Hepatocyte (in vitro differentiated cells): ENCODE measurements at regions not wholly inside any gene's neighbourhood (a gene's known extent, or its start where the extent isn't known, plus 50 kb on each side); places are given as distances from the start of the nearest gene placed in this dataset.

Source experiments
- DNase-seq: peaks from one replicate; pipeline ENCODE4 v3.0.0-alpha.2; 2016; ENCODE audit warnings: low spot score
- H2AFZ ChIP-seq: fragments of 200-600 bp; sonication (generic); 2 replicates; pipeline ENCODE4 v1.6.0; 2016; ENCODE audit warnings: antibody characterized with exemption, mild to moderate bottlenecking
- H3K27ac ChIP-seq: fragments of 200-600 bp; sonication (generic); 2 replicates; pipeline ENCODE4 v1.5.1; 2016; ENCODE audit warnings: mild to moderate bottlenecking
- H3K27me3 ChIP-seq: fragments of 200-600 bp; sonication (generic); 2 replicates; pipeline ENCODE4 v1.6.1; 2016
- H3K36me3 ChIP-seq: fragments of 200-600 bp; sonication (generic); replicated peaks from 2 replicates; pipeline ENCODE4 v1.5.1; 2016; ENCODE audit warnings: low read depth; ENCODE audit not compliant: insufficient read depth
- H3K4me1 ChIP-seq: fragments of 200-600 bp; sonication (generic); 2 replicates; pipeline ENCODE4 v1.5.1; 2016; ENCODE audit warnings: mild to moderate bottlenecking, moderate library complexity; ENCODE audit not compliant: insufficient read depth
- H3K4me2 ChIP-seq: fragments of 200-600 bp; sonication (generic); 2 replicates; pipeline ENCODE4 v1.6.0; 2016
- H3K4me3 ChIP-seq: fragments of 200-600 bp; sonication (generic); 2 replicates; pipeline ENCODE4 v1.5.1; 2016; ENCODE audit warnings: mild to moderate bottlenecking
- H3K79me2 ChIP-seq: fragments of 200-600 bp; sonication (generic); 2 replicates; pipeline ENCODE4 v1.6.0; 2017; ENCODE audit warnings: mild to moderate bottlenecking
- H3K9me2 ChIP-seq: fragments of 200-600 bp; sonication (generic); replicated peaks from 2 replicates; pipeline ENCODE4 v1.6.0; 2017; ENCODE audit warnings: mild to moderate bottlenecking; ENCODE audit not compliant: insufficient read depth
- H3K9me3 ChIP-seq: fragments of 200-600 bp; sonication (generic); 2 replicates; pipeline ENCODE4 v1.5.1; 2016; ENCODE audit warnings: low read depth, mild to moderate bottlenecking
- H4K20me1 ChIP-seq: fragments of 200-600 bp; sonication (generic); 2 replicates; pipeline ENCODE4 v1.6.0; 2016; ENCODE audit warnings: mild to moderate bottlenecking; ENCODE audit not compliant: insufficient read depth, poor library complexity, severe bottlenecking
- EZH2 ChIP-seq: fragments of 200-600 bp; sonication (generic); IDR thresholded peaks from 2 replicates; pipeline ENCODE4 v1.6.1; 2016; ENCODE audit warnings: antibody characterized with exemption, mild to moderate bottlenecking, borderline replicate concordance
- EZH2phosphoT487 ChIP-seq: fragments of 200-600 bp; sonication (generic); IDR thresholded peaks from one replicate; pipeline ENCODE4 v1.6.1; 2018; ENCODE audit warnings: antibody characterized with exemption, mild to moderate bottlenecking, low read depth, moderate library complexity; ENCODE audit not compliant: unreplicated experiment, severe bottlenecking
- WGBS: methylation state at CpG from one replicate; pipeline ENCODE4 v1.1.6; 2016; ENCODE audit warnings: low lambda C conversion rate; ENCODE audit errors: missing lambda C conversion rate; 5-methylcytosine and 5-hydroxymethylcytosine counted together
- TF ChIP-seq, protein P1 (sequence below): fragments of 200-600 bp; sonication (generic); IDR thresholded peaks from 2 replicates; pipeline ENCODE4 v1.5.1; 2016; ENCODE audit warnings: antibody characterized with exemption, mild to moderate bottlenecking; ENCODE audit not compliant: poor library complexity

DNA sequence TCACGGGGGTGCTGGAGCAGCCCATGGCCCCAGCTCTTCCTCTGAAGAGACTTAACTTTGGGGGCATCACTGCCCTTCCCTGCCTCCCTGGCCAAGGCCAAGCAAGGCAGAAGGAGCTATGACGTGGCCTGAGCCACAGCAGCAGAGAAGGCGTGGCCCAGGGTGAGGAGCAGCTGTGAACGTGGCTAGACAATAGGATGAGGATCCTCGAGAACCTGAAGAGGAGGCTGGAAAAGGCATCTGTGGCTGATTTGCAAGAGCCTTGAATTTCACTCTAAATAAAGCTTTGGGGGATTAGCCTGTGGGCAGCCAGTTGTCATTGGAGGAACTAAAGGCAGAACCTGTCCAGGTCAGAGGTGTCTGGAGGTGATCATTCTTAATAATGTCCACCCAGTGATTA lies 652.9 kb upstream of the ID2 start:
- DNase-seq, result no peak
- TF ChIP-seq, protein P1, sequence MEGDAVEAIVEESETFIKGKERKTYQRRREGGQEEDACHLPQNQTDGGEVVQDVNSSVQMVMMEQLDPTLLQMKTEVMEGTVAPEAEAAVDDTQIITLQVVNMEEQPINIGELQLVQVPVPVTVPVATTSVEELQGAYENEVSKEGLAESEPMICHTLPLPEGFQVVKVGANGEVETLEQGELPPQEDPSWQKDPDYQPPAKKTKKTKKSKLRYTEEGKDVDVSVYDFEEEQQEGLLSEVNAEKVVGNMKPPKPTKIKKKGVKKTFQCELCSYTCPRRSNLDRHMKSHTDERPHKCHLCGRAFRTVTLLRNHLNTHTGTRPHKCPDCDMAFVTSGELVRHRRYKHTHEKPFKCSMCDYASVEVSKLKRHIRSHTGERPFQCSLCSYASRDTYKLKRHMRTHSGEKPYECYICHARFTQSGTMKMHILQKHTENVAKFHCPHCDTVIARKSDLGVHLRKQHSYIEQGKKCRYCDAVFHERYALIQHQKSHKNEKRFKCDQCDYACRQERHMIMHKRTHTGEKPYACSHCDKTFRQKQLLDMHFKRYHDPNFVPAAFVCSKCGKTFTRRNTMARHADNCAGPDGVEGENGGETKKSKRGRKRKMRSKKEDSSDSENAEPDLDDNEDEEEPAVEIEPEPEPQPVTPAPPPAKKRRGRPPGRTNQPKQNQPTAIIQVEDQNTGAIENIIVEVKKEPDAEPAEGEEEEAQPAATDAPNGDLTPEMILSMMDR, result no peak
- TF ChIP-seq EZH2phosphoT487 (no peak), EZH2 (no peak)
- Histone ChIP-seq H3K9me2 (no peaks in the 10 kb centered on the region), H3K4me3 (no peak overlapping the region), H3K79me2 (no peaks in the 10 kb centered on the region), H3K4me1 (no peaks in the 10 kb centered on the region), H3K27me3 (no peaks in the 10 kb centered on the region), H2AFZ (no peak overlapping the region), H4K20me1 (no peaks in the 10 kb centered on the region), H3K36me3 (no peaks in the 10 kb centered on the region), H3K4me2 (no peak overlapping the region), H3K9me3 (no peaks in the 10 kb centered on the region), H3K27ac (no peak overlapping the region)
- 72% methylated on average over 5 of the region's 5 CpGs for WGBS

DNA sequence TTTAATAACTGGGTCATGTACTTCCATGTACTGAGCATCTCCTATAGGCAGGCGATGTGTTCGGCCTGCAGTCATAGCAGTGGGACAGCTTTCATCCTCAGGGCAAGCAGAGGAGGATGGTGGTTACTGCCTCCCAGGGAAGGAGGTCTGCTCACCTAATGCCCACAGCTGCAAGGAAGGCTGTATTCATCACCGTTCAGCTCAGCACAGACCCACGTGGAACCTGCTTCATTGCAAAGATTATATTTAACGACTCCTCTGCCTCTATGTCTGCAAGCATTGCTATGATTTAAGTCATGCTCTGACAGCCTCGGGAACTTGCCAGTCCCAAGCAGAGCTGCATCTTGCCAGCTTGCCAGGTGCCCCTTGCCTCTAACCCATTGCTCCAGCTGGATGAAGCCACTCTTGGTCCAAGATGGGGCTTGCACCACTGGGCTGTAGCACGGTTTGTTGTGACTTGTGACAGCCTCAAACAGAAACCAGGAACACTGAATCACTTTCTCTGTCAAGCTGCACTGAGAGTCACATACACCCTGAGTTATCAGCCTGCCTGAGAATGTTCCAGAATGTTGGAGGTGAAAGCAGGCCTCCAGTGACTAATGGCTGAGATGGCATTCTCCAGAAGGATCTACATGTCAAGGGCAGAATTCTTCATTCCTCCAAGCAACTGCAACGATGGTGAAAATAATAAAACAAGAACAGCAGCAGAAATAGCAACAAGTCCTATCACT lies 651.1 kb upstream of the ID2 start:
- Histone ChIP-seq H3K9me2 (no peaks in the 10 kb centered on the region), H3K27me3 (no peaks in the 10 kb centered on the region), H3K79me2 (no peaks in the 10 kb centered on the region), H3K36me3 (no peaks in the 10 kb centered on the region), H3K9me3 (no peaks in the 10 kb centered on the region), H2AFZ (no peak overlapping the region), H3K27ac (no peak overlapping the region), H4K20me1 (no peaks in the 10 kb centered on the region), H3K4me3 (no peak overlapping the region), H3K4me2 (no peak overlapping the region), H3K4me1 (no peaks in the 10 kb centered on the region)
- DNase-seq, result no peak
- TF ChIP-seq EZH2phosphoT487 (no peak), EZH2 (no peak)
- TF ChIP-seq, protein P1, result no peak
- WGBS, result 66% methylated on average over 8 of the region's 8 CpGs

- no peaks in the 10 kb centered on the region for H3K27me3 ChIP-seq
- no peaks in the 10 kb centered on the region for H3K9me2 ChIP-seq
- no peaks in the 10 kb centered on the region for H3K36me3 ChIP-seq
- H3K9me3 ChIP-seq, result no peaks in the 10 kb centered on the region
- no peak for DNase-seq
- H3K4me1 ChIP-seq, result no peaks in the 10 kb centered on the region
- no peaks in the 10 kb centered on the region for H3K79me2 ChIP-seq
- H2AFZ ChIP-seq, result no peak overlapping the region
- H4K20me1 ChIP-seq, result no peaks in the 10 kb centered on the region
- H3K4me3 ChIP-seq, result no peak overlapping the region
- WGBS, result 92% methylated on average over 4 of the region's 4 CpGs
- no peak overlapping the region for H3K4me2 ChIP-seq
- H3K27ac ChIP-seq, result no peak overlapping the region
- TF ChIP-seq EZH2phosphoT487 (no peak), EZH2 (no peak)
- TF ChIP-seq, protein P1, result no peak
Observed at GRCh38 chr2:8031370-8031769, 650.5 kb upstream of the ID2 start.
